ES-I3 (cell line): ENCODE measurements at regions not wholly inside any gene's neighbourhood (a gene's known extent, or its start where the extent isn't known, plus 50 kb on each side); places are given as distances from the start of the nearest gene placed in this dataset.
"Not testable (repeated sequence)": the region's sequence is repeated elsewhere in the genome, so short reads cannot be mapped to it uniquely, and the experiment has no call there.

ENCODE experiments used
- H3K36me3 ChIP-seq: 2 replicates; pipeline ENCODE4 v1.6.1; 2013; ENCODE audit warnings: mild to moderate bottlenecking, low read length, control low read depth, moderate library complexity; ENCODE audit not compliant: insufficient read depth
- H3K4me1 ChIP-seq: 2 replicates; pipeline ENCODE4 v1.6.1; 2013; ENCODE audit warnings: mild to moderate bottlenecking, control low read depth, low read length; ENCODE audit not compliant: insufficient read depth
- H3K9ac ChIP-seq: 2 replicates; pipeline ENCODE4 v1.6.1; 2013; ENCODE audit warnings: low read depth, mild to moderate bottlenecking, low read length, moderate library complexity
- H3K9me3 ChIP-seq: 2 replicates; pipeline ENCODE4 v1.6.1; 2013; ENCODE audit warnings: mild to moderate bottlenecking, low read length, moderate library complexity; ENCODE audit not compliant: control insufficient read depth, insufficient read depth

GRCh38 chr12:30308010-30308717 is 387.5 kb downstream of the IPO8 start:
- Histone ChIP-seq H3K9me3 (peaks cover 6% of the 10 kb centered on the region; the same call in 1 of the 2 replicates), H3K4me1 (no peaks in the 10 kb centered on the region), H3K36me3 (no peaks in the 10 kb centered on the region), H3K9ac (no peak overlapping the region)

DNA sequence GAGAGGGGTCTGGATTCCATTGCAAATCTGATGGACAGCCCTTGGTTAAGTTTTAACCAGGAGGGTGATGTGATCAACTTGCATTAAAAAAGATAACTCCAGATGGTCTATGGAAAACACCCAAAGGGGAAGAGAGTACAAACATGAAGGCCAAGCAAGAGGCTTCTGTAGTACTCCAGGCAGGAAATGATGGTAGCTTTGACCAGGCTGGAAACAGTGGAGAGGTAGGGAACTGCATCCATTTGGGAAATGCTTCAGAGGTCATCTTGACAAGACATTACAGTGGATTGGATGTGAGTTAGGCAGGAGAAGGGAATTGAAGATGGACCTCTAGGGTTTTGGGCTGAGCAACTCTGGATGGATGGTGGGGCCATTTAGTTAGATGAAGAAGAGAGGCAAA is 391.1 kb downstream of the IPO8 start:
- H3K9me3 ChIP-seq, result peaks cover 3% of the 10 kb centered on the region; the same call in 1 of the 2 replicates
- H3K4me1 ChIP-seq, result no peaks in the 10 kb centered on the region
- H3K9ac ChIP-seq, result no peak overlapping the region
- H3K36me3 ChIP-seq, result no peaks in the 10 kb centered on the region

DNA sequence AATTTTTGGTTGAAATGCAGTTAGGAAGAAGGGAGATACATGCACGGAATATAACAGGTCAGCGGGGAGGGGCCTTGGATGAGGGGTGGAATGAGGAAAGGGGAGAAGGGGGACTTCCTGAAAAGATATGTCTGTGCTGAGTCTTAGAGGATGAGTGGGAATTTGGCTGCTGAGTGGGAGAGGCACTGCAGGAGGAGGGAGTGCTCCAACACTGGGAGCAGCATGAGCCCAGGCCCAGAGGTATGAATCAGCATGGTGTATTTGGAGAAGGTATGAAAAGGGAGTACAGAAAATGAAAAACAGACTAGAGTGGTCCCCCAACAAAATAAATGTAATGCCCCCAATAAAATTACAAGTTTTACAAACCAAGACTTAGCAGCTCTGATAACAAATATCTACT is 394.4 kb downstream of the IPO8 start:
- Histone ChIP-seq H3K9me3 (no peaks in the 10 kb centered on the region), H3K9ac (no peak overlapping the region), H3K36me3 (no peaks in the 10 kb centered on the region), H3K4me1 (no peaks in the 10 kb centered on the region)

- Histone ChIP-seq H3K9me3 (no peaks in the 10 kb centered on the region), H3K36me3 (no peaks in the 10 kb centered on the region), H3K4me1 (no peaks in the 10 kb centered on the region), H3K9ac (no peak overlapping the region)
Observed at GRCh38 chr12:30296486-30296885, 399.2 kb downstream of the IPO8 start.

DNA sequence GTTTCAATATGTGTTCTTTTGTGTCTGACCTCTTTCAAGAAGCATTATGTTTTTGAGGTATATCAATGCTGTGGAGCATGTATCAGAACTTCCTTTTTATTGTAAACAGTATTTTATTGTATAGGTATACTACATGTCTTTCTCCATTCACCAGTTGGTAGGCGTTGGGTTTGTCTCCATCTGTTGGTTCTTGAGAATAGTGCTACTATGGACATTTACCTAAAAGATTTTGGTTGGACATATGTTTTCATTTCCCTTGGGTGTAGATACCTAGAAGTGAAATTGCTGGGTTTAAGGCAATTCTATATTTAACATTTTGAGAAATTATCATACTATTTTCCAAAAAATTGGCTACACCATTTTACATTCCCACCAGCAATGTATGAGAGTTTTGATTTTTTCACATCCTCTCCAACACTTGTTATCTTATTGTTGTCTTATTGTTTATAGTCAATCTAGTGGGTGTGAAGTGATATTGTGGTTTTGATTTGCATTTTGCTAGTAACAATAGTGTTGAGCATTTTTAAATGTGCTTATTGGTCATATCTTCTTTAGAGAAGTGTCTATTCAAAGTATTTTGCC is 409.2 kb downstream of the IPO8 start:
- no peaks in the 10 kb centered on the region for H3K4me1 ChIP-seq
- no peaks in the 10 kb centered on the region for H3K36me3 ChIP-seq

DNA sequence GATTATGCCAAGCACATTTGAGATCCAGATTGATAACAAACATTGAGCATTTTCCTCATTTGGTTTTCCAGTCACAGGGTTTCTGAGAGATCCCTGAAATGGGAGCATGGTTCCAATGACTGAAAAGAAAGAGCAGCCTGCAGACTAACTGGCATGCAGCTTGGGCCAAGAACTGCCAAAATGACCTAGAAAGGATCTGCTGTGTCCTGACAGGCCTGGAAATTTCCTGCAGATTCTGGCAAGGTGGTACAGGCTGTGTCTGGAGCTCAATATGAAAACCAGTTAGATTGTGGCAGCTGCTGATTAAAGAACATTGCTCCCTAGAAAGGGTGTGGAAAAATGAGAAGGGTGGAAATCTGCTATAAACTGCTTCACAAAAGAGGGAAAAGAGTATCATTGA is 417.3 kb downstream of the IPO8 start:
- no peaks in the 10 kb centered on the region; the same call in 1 of the 2 replicates for H3K9me3 ChIP-seq
- no peak overlapping the region for H3K9ac ChIP-seq
- no peaks in the 10 kb centered on the region for H3K4me1 ChIP-seq
- no peaks in the 10 kb centered on the region for H3K36me3 ChIP-seq

More for the DNA sequence above, 409.2 kb downstream of the IPO8 start:
- no peaks in the 10 kb centered on the region for H3K9me3 ChIP-seq
- H3K9ac ChIP-seq, result no peak overlapping the region

- not testable (repeated sequence) for H3K9ac ChIP-seq, H3K36me3 ChIP-seq, H3K9me3 ChIP-seq, H3K4me1 ChIP-seq
Observed at GRCh38 chr12:30272515-30272914, 423.2 kb downstream of the IPO8 start.

- no peaks in the 10 kb centered on the region for H3K36me3 ChIP-seq
Observed at GRCh38 chr12:30269496-30269895, 426.2 kb downstream of the IPO8 start.

GRCh38 chr12:30268041-30268440 is 427.6 kb downstream of the IPO8 start:
- H3K9ac ChIP-seq, result no peak overlapping the region
- no peaks in the 10 kb centered on the region for H3K36me3 ChIP-seq
- H3K4me1 ChIP-seq, result no peaks in the 10 kb centered on the region
- peaks cover 2% of the 10 kb centered on the region for H3K9me3 ChIP-seq

More at GRCh38 chr12:30269496-30269895, 426.2 kb downstream of the IPO8 start:
- Histone ChIP-seq H3K4me1 (no peaks in the 10 kb centered on the region), H3K9me3 (peaks cover 2% of the 10 kb centered on the region), H3K9ac (no peak overlapping the region)

- no peaks in the 10 kb centered on the region for H3K9me3 ChIP-seq
- H3K36me3 ChIP-seq, result no peaks in the 10 kb centered on the region
- H3K9ac ChIP-seq, result no peak overlapping the region
- H3K4me1 ChIP-seq, result no peaks in the 10 kb centered on the region
Observed at GRCh38 chr12:30263434-30263833, 432.2 kb downstream of the IPO8 start.

DNA sequence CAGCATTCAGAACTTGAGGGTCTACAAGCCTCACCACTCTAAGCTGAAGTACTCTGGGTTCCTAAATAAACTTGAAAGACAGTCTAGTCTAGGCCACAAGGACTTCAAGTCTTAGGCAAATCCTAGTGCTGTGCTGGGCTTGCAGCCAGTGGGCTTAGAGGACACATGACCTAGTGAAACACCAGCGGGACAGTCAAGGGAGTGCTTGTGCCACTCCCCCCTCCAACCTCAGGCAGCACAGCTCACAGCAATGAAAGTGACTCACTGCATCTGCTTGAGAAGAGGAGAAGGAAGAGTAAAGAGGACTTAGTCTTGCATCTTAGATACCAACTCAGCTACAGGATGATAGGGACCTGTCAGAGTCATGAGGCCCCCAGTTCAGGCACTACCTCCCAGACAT is 438.1 kb downstream of the IPO8 start:
- Histone ChIP-seq H3K4me1 (peaks cover 6% of the 10 kb centered on the region; the same call in 1 of the 2 replicates), H3K36me3 (no peaks in the 10 kb centered on the region), H3K9ac (no peak overlapping the region), H3K9me3 (no peaks in the 10 kb centered on the region)

- no peaks in the 10 kb centered on the region for H3K4me1 ChIP-seq
- no peaks in the 10 kb centered on the region for H3K36me3 ChIP-seq
- H3K9ac ChIP-seq, result no peak overlapping the region
- no peaks in the 10 kb centered on the region for H3K9me3 ChIP-seq
Observed at GRCh38 chr12:30251546-30251945, 444.1 kb downstream of the IPO8 start.

GRCh38 chr12:30243426-30243825 is 452.2 kb downstream of the IPO8 start:
- Histone ChIP-seq H3K9ac (no peak overlapping the region), H3K36me3 (no peaks in the 10 kb centered on the region), H3K4me1 (no peaks in the 10 kb centered on the region), H3K9me3 (0 out of 2 replicates have a peak, but pooled peaks cover 3% of the 10 kb centered on the region)

DNA sequence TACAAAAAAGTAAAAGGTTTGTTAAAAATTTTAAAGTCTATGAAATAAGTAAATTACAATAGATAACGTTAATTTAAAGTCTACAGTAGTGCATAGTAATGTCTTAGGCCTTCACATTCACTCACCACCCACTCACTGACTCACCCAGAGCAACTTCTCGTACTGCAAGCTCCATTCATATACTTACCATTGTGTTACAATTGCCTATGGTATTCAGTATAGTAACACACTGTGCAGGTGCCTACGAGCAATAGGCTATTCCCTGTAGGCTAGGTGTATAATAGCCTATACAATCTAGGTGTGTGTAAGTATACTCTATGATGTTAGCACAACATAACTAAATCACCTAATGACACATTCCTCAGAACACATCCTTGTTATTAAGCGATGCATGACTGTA is 435.3 kb upstream of the TMTC1 start:
- Histone ChIP-seq H3K4me1 (no peaks in the 10 kb centered on the region), H3K9ac (no peak overlapping the region), H3K9me3 (no peaks in the 10 kb centered on the region), H3K36me3 (no peaks in the 10 kb centered on the region)

DNA sequence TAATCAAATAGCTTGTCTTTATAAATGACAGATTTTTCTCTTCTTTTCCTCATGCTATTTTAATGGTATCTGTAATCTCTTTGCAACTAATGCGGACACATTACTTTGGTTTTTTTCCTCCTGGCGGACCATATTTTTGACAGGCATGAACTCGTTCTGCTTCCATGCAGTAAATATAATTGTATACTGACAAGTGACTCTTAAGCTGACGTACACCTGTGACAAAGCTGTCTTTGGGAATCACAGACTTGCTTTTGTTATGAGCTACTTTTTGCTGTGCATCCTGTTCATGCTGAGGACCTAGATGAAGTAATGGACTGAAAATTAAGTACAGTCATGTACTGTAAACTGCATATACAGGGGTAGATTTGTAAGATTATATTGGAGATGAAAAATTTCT is 434.3 kb upstream of the TMTC1 start:
- no peaks in the 10 kb centered on the region for H3K4me1 ChIP-seq
- H3K9ac ChIP-seq, result no peak overlapping the region
- H3K36me3 ChIP-seq, result no peaks in the 10 kb centered on the region
- no peaks in the 10 kb centered on the region for H3K9me3 ChIP-seq
